ENCODE measurements at regions not wholly inside any gene's neighbourhood (a gene's known extent, or its start where the extent isn't known, plus 50 kb on each side); places are given as distances from the start of the nearest gene placed in this dataset.
A peak's percentile ranks its signal among the peaks of the same experiment; 100 is the strongest.

DNA sequence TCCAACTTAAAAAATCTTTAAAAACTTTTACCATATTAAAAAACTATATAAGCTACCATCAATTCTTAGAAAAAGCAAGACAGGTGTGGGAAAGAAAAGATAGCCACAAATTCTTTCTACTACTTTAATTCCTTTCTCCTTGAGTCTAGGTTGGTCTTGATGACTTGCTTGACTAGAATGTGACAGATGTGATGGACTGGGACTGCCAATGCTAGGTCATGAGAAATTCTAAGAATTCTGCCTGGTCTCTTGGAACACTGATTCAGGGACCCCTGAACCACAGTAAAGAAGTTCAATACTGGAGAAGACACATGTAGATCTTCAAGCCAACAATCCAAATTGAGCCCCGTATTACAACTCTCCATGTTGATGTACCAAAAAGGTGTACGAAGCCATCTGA is 326.6 kb upstream of the B3GALT2 start:
- DNase-seq, result no peak

GRCh38 chr1:193504920-193505319 is 318.5 kb upstream of the B3GALT2 start:
- DNase-seq, result no peak

DNA sequence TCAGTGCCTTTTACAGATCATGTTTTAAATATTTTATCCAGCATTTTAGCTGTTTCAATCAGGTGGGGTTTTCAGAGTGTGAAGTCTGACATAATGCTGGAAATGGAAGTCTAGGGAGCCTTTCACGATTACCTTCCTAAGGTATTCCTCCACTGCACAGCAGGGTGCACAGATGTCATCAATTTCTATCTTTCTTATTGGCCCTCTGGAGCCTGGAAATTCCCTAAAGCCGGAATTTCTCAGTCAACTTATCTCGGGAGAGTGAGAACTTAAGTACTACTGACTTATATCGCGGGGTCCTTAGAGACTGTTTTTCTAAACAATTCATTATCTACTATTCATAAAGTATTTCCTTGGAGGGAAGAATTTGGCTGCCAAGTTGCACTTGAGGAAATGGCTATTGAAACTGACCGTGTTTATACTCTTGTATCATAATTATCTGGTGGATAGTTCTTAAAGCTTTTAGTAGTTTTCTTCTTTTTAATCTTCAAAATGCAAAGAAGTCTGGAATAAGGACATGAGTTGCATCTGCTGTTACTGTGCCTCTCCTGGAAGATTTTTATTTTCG is 311.8 kb upstream of the B3GALT2 start:
- peak; percentile 55 for DNase-seq

DNA sequence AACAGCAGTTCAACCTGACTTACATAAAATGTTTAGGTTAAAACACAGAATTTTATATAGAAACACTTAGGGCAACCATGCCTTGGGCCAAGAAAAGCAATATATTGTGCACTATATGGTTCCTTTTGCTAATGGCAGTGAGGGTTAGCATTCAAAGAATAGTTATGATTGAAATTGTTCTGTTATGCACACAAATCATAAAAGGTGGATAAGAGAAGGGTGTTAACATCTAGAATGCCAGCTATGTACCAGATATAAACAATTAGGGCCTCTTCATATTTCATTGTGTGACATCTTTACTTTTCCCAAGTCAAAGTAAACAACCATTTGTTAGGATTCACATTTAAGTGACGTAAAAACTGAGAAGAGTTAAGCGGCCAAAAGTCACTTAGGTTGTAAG is 308.0 kb upstream of the B3GALT2 start:
- DNase-seq, result no peak

- DNase-seq, result no peak
These were observed 302.8 kb upstream of the B3GALT2 start for GRCh38 chr1:193489191-193489590.

GRCh38 chr1:193487722-193488121 is 301.3 kb upstream of the B3GALT2 start:
- no peak for DNase-seq

GRCh38 chr1:193486671-193487229 is 300.3 kb upstream of the B3GALT2 start:
- DNase-seq, result peak; percentile 70

DNA sequence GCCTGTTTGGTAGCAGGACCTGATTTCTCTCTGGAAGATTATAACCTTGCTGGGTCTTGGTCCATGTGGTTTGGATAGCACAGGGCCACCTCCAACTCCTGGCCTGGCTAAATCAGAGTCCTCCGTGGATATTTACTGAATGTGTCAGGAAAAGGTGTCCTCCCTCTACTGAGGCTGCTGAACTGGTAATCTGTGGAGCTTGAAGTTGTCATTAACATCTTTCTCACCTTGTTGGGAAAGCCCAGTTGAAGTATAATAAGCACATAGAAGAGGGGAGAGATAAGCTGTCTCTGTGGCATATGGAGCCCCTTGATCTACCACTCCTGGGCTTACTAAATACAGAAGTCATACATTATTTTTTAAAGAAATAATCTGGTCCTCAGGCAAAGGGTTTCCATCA is 294.3 kb upstream of the B3GALT2 start:
- DNase-seq, result no peak

- DNase-seq, result no peak
These were observed 292.8 kb upstream of the B3GALT2 start for GRCh38 chr1:193479187-193479586.

GRCh38 chr1:193476748-193477147 is 290.3 kb upstream of the B3GALT2 start:
- no peak for DNase-seq

- DNase-seq, result no peak
These were observed 287.5 kb upstream of the B3GALT2 start for GRCh38 chr1:193473932-193474331.

- DNase-seq, result no peak
These were observed 286.5 kb upstream of the B3GALT2 start for GRCh38 chr1:193472838-193473398.

GRCh38 chr1:193472430-193472829 is 286.0 kb upstream of the B3GALT2 start:
- DNase-seq, result no peak

GRCh38 chr1:193471981-193472380 is 285.6 kb upstream of the B3GALT2 start:
- DNase-seq, result no peak

DNA sequence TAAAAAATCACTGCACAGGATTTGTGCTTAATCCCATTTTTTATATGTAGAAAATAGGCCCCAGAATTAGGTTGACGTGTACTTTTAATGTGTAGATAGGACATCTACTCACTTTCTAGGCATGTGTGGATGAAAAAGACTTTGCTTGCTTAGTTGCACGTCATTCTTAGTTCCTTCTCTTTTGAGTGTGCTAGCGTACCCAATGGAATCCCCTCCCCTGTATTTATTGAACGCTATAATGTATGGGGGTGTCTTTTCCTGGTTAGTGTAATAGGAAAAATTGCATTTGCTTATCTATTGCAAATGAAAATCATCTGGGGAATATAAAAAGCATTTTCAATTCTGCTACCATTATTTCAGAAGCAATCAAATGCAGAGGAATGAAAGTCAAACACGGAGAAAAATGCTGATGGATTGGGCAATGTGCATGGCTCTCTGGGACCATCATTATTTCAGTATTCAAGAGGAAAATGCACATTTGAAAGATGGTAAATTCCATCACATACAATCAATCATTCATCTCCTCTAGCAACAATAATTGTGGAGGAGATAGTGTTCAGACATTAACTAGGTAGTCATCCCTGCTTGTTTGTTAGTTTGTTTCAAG is 277.0 kb upstream of the B3GALT2 start:
- no peak for DNase-seq

DNA sequence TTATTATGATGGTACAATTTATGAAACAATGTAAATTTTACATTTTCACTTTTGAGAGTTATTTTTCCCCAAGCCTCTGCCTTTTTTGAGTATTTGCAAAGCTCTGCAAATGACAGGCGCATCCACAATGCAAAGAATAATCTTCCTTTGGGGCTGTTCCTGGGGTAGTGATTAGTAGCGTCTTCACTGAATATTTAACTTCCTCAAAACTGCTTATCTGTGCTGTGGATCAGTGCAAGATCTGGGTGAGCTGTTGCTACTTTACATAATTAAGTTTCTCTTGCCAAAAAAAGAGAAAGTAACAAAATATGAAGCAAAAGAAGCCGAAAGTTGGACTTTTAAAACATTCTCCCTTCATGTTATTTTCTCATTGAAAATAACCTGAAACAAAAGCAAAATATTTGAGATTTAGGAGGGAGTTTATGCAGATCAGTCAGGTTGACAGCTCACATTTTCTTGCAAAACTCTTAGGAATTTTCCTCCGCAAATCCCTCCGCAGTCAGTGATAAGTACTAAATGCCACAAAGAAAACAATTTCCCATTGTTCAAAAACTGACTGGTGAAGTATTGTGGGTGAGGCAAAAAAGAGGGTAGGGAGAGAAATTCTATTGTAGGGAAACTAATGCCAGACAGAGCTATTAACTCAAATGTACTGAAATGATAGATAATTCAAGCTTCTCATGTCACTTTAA is 276.4 kb upstream of the B3GALT2 start:
- peak; percentile 73 for DNase-seq

GRCh38 chr1:193458628-193459027 is 272.2 kb upstream of the B3GALT2 start:
- DNase-seq, result no peak

DNA sequence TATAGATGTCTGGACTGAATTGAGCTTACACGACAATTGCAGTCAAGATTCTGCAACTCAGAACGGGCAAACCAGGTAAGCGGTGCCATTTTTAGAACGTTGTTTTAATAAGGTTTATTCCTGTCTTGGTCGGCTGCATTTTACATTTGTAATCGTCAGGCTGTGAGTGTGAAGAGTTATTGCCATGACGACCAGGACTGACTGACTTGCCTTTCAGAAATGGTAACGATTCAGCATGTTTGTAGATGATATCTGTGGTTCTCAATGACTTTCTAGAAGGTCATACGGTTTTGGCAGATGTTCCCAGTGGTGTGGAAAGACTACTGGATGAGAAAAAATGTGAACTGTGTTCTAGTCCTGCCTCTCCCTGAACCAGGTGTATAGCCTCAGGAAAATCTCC is 271.3 kb upstream of the B3GALT2 start:
- DNase-seq, result no peak

GRCh38 chr1:193456811-193457280 is 270.4 kb upstream of the B3GALT2 start:
- no peak for DNase-seq

- DNase-seq, result no peak
These were observed 265.2 kb upstream of the B3GALT2 start for GRCh38 chr1:193451606-193452005.

DNA sequence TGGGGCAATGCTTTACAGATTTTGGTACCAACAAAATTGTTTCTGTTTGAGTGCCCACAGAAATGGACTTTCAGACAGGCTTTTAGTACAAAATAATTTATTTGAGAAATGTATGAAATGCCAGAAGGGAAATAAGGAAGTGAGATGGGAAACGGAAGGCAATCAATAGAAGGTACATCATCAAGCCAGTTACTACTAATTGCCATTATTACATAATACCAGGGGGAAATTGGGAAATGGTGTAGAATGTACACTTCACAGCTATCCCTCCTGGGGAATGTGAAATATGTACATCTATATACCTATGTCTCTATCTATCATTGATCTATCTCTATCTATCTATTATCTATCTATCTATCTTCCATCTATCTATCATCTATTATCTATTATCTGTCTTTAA is 264.6 kb upstream of the B3GALT2 start:
- DNase-seq, result no peak

DNA sequence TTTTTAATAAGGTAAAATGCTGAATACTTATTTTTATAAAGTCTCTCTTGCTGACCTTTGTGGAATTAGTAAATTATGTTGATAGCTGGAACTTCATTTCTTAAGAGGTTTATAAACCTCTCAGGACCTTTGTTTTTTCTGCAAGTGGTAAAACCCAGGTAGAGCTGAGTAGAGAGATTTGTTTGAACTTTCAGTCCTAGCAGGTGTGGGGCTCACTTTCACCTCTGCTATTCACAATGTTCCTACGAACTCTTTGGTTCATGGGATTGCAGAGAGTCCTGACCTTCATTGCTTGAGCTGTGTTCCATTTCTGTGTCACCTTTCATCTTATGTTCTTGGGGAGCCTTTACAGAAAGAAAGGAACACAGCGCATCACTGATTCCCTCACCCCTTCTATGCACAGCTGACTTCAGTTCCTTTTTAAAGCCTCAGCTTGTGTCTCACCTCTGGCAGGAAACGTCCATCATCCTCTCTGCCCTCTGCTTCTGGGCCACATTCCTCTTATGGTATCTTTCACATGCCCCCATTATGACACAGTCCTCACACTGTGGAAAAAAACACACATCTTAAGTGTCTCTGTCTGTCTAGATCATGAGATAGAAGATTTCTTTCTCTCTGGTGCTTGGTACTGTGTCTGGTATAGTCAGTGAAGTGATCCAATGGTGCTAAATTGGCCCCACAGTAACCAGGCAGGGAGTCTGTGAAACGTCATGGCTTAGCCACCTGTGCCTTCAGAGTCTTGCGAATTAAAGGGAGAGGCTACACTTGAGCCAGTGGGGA is 262.5 kb upstream of the B3GALT2 start:
- DNase-seq, result peak; percentile 12

- DNase-seq, result no peak
These were observed 257.5 kb upstream of the B3GALT2 start for GRCh38 chr1:193443886-193444285.
